ENCODE measurements at regions not wholly inside any gene's neighbourhood (a gene's known extent, or its start where the extent isn't known, plus 50 kb on each side); places are given as distances from the start of the nearest gene placed in this dataset.
A peak's percentile ranks its signal among the peaks of the same experiment; 100 is the strongest.

DNA sequence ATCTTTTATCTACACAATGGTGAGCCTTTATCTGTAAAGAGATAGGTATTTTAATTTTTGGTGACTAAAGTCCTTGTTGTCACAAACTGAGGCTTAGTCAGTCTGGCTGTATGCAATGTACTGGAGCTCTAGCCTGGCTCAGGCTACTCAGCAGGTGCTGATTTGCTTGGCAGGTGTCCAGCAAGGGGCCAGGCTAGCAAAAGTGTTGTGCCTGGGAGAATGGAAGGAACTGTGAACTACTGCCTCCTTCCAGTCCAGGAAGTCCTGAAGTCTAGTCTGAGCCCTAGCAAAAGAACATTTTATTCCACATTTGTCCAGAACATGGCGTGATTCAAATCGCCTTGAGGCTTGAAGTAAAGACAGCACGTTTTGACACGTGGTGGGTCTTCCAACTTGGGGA is 260.5 kb downstream of the CCDC85A start:
- DNase-seq, result no peak

DNA sequence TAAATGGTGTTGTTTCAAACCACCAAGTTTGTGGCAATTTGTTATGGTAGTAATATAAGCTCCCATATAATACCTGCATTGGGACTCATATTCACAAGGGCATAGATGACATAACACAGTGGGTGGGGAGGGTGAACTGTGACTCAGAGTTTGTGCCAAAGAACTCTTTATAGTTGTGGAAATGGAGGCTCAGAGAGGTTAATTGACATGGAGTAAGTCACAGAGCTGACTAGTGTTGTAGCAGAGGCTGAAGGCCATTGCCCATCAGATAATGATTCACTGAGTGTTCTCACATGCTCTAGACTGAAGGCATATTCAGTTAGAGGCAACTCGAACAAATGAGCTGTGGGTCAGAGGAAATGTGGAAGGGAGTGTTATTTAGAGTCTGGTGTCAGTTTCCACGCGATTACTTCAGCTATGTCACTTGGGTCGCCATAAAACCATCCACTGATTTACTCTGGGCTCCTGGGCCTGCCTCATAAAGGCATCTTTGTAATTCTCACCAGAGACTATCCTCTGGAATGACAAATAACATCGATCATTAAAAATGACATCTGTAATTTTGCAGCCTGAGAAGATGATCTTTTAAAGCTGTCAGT is 264.7 kb downstream of the CCDC85A start:
- DNase-seq, result no peak

DNA sequence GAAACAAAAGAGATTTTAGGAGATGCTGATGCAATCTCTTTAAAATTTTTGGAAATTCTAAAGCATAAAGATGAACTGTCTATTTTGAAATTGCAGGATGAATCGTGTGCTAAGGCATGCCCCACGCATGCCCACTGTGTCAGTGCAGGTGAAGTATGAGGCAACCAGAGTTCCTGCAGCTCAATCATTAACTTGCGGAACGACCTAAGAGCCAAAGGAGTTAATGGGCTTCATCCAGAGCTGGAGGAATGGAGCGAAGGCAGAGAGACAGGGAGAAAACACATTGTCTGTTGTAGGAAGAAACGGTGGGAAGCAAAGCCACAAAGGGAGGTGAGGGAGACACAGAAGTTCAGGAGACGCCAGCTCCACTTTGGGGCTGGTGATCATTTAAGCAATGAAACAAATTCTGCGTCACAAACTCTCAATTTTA is 265.2 kb downstream of the CCDC85A start:
- DNase-seq, result no peak

DNA sequence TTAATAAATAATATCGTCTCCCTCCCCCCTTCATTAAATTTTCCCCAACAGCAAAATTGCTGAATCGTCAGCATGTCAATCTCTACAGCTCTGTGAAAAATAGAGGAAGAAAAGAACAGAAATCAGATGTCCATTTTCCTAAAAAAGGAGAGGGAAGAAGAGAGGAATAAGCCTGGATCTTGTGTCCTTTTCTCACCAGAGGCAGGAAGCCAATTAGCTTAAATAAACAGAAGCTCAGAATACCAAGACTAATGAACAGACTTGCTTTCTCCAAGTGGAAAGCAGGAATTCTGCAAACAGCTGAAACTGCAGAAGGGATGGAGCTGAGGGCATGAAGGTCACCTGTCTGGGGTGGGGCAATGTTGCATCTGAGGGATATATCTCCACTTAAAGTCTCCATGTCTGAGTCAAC is 265.7 kb downstream of the CCDC85A start:
- peak; percentile 5 for DNase-seq

DNA sequence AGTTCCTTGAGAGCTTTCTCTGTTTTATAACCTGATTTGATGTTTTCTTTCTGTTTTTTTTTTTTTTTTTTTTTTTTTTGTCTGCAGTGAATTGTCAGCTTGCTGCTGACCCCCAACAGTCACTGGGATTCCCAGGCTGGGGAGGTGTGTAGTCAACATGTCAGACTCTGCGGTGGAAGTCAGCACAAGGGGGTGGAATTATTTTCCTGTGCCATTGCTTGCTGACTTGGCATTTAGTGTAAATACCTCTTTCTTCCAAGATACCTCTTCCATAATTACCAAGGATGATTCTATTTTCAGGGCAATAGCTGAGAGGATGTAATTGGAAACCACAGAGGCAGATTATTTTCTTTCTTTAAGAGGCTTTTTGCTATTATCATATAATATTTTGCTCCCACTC is 266.3 kb downstream of the CCDC85A start:
- DNase-seq, result no peak

DNA sequence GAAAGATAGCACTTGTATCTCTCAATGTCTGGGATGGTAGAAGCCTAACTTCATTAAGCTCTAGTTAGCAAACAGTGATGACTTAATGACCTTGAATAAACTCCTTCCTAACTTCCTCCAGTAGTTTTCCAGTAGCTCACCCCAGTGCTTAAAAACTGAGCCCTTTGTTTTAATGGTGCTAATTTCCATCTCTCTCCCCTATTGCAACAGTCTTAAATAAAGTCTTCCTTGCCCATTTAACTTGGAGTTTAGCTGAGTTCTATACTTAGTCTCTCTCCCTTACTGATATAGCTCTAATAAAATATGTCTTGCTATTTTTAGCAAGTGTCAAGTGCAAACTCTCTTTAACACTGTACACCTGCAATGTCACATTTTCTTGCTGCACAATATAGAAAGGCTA is 267.0 kb downstream of the CCDC85A start:
- no peak for DNase-seq

DNA sequence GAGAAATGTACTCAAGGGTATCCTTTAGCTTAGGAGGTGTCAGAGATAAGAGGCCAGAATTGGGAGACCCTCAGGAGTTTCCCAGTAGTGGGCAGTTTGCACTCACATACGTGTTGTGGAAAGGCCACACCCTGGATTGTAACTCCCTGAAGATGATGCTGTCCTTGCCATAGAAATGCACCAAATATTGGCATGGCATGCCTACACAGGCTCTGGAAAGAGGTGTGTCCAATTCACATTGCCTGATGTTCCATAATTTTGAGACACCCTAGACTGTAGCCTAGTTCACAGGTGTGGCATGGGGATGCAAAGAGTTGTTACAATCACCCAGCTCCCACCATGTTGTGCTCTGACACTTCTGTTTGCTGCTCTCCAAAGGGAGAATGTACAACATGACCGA is 271.9 kb downstream of the CCDC85A start:
- no peak for DNase-seq

DNA sequence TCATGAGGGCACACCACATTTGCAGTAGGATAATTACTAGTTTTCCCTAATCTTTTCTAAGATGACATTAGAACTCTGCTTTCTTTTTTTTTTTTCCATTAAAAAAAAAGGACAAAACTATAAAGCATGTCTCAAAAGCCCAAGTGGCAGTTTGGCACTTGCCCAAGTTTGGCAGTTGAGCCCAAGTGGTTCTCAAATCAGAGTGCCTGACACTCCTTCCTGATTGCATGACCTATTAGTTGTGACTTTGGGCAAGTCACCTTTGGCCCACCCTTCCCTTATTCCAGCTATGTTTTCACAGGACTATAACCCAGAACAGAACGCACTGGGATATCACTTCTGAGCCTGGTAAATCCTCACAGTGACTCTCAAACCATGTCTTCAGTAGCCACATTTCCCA is 273.0 kb downstream of the CCDC85A start:
- DNase-seq, result no peak

DNA sequence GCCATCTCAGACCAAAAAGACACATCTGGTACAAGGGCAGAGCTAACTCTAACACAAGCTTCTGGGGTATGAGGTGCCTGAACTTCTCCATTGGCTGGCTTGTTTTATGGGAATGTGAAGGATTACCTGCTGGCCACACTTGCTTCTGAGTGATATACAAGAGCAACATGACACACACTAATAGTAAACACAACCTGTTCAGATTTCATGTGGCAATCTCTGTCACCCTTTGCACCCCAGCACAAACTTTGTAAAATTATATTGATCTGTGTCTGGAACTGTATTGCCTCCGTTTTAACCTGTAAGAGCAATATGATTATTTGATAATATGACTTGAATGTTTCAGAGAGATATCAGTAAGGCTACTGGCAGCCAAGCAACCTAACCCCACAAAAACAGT is 276.7 kb downstream of the CCDC85A start:
- no peak for DNase-seq

DNA sequence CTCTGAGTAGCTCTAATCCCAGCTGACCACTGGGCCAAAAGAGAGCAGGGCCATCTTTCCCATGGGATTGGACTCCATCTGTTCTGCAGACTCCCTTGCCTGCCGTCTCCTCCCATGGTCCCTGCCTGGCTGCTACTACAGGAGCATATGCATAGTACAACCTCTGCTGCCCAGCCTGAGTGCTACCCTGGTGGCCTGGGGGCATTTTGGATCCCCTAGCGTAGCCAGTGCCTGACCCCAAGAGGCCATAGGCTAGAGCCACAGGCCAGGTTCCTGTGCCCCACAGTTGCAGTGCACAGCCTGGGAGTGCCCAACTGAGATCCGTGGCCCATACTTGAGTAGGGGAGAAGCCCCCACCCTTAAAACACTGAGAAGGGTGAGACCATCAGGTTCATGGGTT is 280.3 kb downstream of the CCDC85A start:
- no peak for DNase-seq

DNA sequence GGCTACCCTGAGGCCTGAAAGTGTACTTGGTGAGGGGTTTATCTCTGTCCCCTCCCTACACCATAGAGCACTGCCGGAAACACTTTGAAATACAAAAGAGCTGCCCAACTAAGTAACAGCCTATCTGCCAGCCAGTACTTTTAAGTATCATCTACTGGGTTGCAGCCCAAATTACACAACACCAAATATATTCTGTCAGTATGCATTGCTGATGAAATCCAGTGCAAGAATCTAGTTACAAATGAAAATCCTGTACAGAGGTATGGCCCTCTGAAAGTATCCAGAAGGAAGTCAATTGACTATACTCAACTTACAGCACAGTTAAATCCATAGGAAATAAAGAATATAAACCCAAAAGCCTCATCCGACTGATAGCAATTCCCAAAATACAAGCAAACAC is 280.8 kb downstream of the CCDC85A start:
- no peak for DNase-seq

DNA sequence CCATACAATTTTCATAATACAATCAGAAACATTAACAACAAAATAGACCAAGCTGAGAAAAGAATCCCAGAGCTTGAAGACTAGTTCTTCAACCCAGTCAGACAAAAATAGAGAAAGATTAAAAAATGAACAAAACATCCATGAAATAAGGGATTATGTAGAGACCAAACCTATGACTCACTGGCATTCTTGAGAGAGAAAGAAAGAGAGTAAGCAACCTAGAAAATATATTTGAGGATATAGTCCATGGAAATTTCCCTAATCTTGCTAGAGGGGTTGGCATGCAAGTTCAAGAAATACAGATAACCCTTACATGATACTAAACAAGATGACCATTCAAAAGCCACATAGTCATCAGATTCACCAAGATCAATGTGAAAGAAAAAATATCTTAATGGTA is 281.7 kb downstream of the CCDC85A start:
- no peak for DNase-seq

DNA sequence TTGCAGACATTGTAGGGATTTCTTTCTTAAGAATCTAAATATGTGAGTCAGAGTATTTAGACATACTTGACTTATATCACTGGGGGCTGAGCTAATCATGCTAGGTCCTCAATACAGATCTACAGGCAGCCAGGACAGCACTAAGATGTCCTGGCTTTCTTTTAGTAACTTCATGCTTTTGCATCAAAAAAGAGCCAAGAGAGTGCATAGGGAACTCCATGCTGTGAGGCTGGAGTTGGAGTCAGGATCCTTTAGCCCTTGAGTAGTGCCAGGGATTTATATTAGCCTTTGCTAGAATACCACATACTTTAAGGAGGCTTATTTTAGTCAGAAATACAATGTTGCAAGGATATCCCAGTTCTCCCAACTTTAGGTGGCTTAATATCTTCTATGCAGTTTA is 289.7 kb downstream of the CCDC85A start:
- DNase-seq, result no peak

DNA sequence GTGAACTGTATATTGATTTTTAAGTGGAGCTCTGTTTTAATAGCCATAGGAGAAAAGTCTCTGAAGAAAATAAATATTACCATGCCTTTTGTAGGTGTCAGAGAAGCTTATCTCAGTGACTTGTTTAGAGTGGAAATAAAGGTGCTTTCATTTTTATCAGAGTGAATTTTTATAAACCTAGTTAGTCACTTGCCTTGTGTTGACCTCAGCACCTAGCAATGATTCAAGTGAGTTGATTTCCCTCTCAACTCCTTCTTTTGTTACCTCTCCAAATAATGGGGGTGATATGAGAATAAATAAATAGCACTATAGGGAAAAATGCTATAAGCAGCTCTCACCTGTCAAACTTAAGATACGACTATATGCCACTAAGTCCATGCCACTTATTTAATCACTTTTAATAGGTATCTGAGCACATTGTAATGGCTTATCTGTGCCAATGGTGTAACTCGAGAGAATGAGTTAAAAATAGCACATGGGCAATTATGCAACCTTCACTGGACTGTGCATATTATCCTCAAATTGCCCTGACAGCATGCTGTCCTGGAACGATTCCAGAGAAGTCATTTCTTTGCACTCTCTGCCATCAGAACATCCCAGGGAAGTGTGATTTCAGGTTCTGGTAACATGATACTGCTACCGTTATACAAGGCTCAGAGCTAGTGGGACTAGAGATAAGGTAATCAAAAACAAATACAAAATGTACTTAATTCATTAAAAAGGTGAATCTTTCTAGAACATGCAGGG is 290.8 kb downstream of the CCDC85A start:
- peak; percentile 91 for DNase-seq

DNA sequence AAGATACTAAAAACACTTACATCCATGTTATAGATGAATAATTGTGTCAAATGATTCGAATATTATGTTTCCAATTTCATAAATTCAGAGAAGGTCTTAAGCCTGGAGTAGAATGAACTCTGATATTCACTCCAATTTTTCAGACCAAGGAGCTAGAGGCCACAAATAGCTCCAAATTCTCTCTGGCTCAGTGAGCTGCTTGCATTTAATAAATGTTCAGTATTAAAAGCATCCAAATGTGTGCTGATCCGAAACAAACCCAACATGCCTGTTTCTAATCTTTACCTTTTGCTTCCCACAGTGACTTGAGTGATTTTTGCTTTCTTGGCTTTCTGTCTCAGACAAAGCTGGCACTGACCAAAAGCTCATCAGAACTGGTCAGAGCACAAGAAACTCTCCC is 291.4 kb downstream of the CCDC85A start:
- DNase-seq, result peak; percentile 8

DNA sequence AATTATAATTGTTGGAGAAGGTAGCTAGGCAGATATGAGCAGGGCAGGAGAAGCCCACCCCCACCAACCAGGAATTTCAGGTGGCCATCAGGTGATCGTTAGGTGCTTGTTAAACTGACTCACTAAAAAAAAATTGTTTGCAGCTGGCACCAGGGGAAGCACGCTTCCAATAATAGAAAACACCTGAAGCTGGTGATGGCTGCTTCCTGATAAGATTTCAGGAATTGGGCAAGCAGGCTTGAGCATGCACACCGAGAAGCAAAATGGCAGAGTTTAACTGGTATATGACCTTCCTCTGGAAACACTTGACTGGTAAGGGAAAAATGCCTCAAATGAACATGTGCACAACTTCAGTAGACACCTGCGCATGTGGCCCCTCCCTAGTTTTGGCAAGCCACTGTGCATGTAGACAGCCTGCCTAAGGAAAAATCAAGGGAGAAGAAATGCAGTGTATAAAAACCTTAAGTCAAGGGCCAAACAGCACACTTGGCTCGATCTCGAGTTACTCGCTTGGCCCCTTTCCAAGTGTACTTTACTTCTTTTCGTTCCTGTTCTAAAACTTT is 292.8 kb downstream of the CCDC85A start:
- DNase-seq, result no peak

DNA sequence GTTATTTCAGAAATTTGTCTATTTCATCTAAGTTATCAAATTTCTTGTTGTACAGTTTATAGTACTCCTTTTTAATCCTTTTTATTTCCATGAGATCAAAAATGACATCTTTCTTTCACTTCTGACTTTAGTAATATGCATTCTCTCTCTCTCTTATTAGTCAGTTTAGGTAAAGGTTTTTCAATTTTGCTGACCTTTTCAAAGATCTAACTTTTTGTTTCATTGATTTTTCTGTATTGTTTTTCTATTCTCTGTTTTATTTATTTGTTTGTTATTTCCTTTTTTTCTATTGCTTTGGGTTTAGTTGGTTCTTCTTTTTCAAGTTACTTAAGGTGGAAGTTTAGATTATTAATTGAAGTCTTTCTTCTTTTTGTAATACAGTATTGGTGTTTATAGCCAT is 294.2 kb downstream of the CCDC85A start:
- no peak for DNase-seq

DNA sequence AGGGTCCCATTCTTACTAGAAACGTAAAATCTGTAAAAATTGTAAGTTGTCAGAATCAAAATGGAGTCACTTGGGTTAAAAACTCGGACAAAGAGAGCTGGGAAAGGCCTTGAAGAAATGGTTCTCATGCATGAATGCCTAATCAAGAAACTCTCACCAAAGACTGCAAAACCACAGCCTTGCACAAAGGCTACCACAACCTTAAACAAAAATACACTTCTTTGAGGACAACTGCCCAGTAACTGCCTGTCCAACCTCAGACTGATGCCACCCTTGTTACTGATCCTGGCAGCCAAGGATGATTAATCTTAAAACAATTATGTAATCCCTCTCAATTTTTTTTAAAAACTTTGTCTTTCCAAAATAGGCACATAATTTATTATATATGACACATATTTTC is 299.3 kb downstream of the CCDC85A start:
- DNase-seq, result no peak

DNA sequence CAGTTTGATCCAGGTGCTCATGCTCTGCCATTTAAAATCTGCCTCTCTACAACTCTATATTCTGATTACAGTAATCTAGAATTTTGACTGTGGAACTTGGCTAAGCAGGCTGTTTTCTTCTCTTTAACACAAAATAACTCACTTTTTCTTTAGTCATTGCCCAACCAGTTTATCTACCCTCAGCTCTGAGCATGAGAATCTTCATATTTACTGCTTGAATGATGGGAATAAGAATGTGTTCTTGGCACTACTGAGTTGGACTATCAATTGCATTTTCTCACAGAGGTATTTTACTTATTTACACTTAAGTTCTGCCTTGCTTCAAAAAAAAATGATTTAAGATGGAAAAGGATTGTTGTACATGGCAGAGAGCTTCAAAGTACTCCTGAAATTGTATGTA is 301.1 kb downstream of the CCDC85A start:
- DNase-seq, result no peak

DNA sequence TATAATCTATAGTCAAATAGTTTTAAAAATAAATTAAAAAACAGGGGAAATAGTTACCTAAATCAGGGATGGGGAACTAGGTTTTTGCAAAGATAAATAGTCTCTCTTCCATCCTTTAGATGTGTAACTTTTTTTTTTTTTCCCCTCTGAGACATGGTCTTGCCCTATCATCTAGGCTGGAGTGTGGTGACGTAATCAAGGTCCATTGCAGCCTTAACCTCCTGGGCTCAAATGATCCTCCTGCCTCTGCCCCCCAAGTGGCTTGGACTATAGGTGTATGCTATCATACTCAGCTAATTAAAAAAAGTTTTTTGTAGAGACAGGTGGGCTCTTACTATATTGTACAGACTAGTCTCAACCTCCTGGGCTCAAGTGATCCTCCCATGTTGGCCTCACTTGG is 316.5 kb downstream of the CCDC85A start:
- no peak for DNase-seq

DNA sequence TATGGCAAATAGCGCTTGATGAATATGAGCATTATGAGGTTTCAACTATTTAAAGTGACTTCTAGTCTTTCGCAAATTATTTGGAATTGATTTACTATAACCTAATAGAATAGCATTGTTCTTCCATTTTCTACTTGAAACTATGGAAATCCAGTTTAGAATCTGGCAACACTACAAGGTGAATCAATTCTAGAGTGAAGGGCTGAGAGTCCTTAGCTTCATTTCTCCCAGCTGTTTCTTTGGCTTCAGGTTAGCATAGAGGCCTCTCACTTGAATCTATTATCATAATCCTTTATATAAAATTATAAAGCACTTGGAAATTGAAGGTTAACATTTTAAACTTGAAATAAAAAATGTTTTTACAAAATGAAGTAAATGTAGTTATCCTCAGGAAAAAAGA is 318.8 kb downstream of the CCDC85A start:
- DNase-seq, result no peak

DNA sequence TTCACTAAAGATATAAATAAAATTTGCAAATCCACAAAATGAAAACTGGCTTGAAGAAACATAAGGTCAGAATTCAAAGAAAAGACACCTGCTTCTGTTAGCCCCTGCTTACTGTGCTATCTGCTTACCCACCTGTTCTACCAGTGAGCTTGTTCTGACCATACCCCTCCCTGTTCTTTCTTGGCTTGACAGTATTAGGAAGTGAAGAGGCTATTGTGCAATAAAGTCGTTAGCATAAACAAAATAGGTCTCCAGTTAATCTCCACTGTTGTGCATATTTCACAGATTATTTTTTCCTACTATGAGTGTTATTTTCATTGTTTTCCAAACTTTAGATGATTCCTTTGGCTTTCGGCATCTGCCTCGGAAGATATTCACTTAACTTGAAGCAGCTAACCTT is 322.1 kb downstream of the CCDC85A start:
- no peak for DNase-seq

DNA sequence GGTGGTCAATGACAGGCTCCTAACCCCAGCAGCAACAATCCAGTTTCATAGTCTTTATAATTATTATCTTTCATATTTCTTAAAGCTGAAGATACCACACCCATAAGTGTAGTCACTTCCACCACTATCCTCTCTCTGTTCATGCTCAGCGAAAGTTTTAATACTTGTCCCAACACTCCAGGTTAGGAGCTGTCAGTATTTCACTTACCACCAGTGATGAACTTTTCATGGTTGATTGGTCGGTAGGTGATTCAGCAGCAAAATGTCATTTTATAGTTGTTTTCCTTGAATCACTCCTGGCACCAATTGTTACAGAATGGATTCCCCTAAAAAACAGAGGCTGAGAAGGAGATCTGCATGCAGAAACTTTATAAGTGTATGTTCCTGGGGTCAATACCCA is 324.9 kb downstream of the CCDC85A start:
- no peak for DNase-seq

DNA sequence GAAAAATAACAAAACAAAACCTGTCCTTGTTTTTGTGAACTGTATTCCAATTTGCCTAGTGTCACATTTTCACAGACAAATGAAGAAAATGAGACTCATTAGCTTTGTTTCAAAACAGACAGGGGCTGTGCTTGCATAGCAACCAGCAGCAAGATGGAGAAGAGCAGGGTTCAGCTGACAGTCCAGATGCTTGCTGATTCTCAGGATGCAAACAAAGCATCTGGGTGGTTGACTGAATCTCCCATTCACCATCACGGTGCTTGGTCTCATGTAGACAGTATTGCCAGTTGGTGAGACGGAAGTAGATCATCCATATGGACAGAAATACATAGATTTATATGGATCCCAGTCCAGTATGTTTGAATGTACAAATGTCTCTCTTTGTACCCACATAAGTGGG is 326.8 kb downstream of the CCDC85A start:
- DNase-seq, result peak; percentile 63

DNA sequence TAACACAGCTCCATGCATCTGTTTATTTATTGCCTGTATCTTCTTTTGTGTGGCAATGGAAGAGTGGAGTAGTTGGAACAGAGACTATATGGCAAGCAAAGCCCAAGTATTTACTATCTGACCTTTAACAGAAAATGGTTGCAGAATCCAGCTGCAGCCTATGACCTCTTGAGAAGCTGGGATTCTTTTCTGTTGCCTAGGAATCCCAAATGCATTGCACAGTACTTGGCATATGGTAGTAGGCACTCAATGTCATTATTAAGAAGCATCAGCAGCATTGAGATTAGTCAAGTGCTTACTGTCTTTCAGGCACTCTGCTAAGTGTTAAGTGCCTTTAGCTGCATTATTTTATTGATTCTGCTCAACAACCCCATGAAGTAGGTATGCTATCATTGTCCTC is 331.6 kb downstream of the CCDC85A start:
- no peak for DNase-seq

Measured in NCI-H1694 (cell line).